GM21825 (cell line): ENCODE measurements at regions not wholly inside any gene's neighbourhood (a gene's known extent, or its start where the extent isn't known, plus 50 kb on each side); places are given as distances from the start of the nearest gene placed in this dataset.
A peak's percentile ranks its signal among the peaks of the same experiment; 100 is the strongest.

Experiments
- ATAC-seq: cut with Tn5 transposase; IDR thresholded peaks from one replicate; pipeline ENCODE4 v1.9.1; 2021; ENCODE audit warnings: mild to moderate bottlenecking, moderate library complexity; ENCODE audit not compliant: unreplicated experiment

DNA sequence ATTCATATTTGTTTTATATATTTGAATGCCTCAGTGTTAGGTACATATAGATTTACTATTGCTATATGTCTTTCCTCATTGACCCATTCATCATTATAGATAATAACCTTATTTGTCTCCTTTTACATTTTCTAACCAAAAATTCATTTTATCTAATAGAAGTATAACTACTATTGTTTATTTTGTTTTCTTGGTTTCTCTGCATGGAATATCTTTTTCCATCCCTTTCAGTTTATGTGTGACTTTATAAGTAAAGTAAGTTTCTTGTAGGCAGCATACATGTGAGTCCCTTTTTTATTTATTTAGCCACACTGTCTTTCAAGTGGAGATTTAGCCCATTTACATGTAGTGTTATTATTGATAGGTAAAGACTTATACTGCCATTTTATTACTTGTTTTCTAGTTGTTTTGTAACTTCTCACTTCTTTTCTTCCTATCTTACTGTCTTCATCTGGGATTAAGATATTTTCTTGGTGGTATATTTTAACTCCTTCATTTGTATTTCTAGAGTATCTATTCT lies 572.0 kb upstream of the MAN1A1 start:
- ATAC-seq = no peak

DNA sequence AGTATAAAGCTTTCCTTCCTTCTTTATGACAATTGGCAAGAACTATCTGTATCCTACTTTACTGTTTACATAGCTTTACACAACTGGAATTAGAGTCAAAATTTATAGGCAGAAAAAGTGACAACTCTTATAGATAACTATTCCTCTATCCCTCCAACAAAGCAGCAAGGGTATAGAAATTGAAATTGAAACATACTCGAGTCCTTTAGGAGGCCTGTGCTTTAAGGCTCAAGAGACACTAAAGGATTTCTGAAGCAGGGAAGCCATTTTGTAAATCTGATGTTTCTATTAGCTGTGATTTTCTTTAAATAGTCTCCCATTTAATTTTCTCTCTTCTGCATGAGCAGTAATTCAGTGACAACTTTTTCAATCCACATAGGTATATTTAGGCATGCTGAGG lies 567.6 kb upstream of the MAN1A1 start:
- no peak for ATAC-seq

DNA sequence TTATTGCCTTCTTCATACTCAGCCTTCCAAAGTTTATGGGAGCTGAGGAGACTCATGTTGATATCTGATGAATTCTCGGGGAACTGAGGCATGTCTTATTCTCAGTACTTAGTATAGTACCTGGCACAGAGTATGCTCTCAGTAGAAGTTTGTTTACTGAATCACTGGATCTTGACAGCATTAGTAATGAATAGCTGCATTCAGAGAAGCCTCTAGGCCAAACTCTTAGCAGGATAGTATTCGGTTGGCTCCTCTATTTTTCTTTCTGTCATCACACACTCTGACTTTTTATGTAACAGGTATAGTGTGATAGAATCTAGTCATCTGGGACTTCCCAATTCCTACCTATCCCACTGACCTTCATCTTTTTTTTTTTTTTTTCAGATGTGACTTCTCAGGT lies 566.4 kb upstream of the MAN1A1 start:
- no peak for ATAC-seq

DNA sequence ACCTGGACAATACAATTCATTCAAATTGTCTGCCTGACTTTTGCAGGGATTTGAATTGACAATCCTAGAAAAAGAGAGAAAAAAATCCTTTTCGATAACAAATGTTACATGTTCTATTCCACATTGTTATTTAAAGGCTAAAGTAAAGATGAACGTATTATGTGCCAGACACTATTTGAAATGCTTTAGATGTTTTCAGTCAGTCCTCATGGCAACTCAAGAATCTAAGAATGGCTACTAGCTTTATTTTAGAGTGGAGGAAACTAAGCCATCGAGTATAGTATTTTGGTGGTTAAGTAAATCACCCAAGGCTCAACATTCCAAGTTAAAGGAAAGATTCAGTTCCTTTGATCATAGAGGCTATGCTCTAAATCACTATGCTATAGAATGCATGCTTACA lies 558.6 kb upstream of the MAN1A1 start:
- no peak for ATAC-seq

DNA sequence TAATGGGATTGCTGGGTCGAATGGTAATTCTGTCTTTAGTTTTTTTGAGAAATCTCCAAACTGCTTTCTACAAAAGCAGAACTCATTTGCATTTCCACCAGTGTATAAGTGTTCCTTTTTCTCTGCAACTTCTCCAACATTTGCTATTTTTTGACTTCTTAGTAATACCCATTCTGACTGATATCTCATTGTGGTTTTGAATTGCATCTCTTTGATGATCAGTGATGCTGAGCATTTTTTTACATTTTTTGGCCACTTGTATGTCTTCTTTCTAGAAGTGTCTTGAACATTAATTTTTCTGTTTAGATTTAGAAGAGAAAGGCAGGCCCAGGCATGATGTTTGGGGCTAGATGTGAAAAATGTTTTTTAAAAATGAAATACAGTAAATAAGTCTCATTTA lies 553.1 kb upstream of the MAN1A1 start:
- no peak for ATAC-seq

DNA sequence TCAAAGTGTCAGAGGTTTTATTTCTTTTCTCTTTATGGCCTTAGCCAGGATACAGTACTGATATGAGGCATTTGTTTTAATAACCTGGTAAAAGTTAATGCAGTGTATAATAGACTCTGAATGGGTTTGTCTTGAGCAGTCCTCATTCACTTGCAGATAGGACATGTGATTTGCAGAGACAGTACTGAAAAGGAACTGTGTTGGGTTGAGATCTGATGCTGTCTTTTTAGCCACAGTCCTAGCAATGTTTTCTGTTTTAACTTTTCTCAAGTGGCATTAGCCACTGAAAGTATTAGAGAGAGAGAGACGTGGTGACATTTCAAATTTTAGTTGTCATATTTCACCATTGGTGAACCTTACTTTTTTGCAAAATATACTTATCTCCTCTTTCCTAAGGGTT lies 547.2 kb upstream of the MAN1A1 start:
- ATAC-seq = no peak

DNA sequence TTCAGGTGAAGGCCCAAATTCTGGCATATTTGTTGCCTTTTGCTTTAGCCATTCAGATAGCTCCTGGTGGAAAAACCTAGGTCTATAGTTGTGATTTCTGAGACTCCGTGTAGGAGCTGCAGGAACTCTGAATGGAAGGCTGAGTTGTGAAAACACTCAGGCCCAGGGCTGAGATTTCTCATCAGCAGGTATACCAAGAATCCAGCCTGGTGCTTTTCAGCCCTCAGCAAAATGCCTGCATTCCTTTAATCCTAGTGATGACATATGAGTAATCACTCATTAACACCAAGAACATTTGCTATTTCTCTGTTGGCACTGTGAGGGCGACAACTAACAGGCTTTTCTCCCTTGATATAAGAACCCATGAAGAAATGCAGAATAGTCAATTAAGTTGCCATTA lies 546.1 kb upstream of the MAN1A1 start:
- no peak for ATAC-seq

DNA sequence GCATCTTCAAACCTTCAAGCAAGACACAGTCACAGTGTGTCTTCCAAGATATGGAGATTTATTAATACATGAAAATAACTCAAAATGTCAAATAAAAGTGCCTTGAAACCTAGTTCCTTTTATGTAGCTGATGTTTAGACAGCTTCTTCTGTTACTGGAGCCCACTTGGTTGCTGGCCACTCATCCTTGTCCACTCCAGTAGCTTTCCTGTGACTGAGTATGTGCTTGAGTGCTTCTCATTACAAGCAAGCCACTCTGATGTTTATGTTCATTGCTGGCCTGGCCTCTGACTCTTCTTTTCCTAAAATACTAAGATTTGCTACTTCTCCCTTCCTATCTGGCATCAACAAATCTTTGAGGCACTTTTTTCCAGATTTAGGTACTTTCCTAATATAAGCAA lies 545.2 kb upstream of the MAN1A1 start:
- ATAC-seq = no peak

DNA sequence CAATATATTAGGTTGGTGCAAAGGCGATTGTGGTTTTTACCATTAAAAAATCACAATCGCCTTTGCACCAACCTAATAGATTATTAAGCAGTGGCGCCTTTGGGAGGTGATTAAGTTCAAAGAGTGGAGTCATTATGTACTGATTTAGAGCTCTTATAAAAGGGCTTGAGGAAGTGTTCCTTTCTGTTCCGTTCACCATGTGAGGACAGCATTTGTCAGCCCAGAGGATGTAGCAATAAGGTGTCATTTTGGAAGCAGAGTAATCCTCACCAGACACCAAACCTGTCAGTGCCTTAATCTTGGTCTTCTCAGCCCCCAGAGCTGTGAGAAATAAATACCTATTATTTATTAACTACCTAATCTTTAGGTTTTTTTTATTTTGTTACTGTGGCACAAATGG lies 542.1 kb upstream of the MAN1A1 start:
- no peak for ATAC-seq

DNA sequence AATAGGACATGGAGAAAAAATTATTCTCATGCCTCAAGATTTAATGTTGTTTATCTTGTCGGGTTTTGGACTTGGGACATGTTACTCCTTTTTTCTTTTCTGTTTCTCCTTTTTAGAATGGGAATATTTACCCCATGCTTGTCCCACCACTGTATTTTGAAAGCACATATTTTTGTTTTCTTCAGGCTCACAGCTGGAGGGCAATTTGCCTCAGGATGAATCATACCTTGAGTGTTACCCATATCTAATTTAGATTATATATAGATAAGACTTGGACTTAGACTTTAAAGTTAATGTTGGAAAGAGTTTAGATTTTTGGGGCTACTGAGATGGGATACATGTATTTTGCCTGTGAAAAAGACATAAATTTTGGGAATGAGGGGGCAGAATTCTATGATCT lies 541.6 kb upstream of the MAN1A1 start:
- ATAC-seq = no peak

DNA sequence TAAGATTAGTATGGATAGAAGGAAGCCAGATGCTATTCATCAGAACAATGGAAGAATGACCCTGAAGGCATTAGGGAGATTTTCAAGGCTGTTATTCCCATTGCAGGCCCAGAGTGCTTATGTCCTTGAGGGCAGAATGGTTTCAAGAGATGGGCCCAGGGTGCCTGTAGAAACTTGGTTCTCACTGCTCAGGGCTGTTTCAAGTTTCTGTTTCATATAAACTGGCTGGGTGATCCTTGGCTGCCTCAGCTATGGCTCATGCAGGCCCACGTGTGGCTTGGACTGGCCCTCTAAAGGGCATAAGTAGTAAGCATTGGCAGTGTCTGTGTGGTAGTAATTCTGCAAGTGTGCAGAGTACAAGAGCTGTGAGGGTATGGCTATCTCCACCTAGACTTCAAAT lies 540.9 kb upstream of the MAN1A1 start:
- ATAC-seq = no peak

DNA sequence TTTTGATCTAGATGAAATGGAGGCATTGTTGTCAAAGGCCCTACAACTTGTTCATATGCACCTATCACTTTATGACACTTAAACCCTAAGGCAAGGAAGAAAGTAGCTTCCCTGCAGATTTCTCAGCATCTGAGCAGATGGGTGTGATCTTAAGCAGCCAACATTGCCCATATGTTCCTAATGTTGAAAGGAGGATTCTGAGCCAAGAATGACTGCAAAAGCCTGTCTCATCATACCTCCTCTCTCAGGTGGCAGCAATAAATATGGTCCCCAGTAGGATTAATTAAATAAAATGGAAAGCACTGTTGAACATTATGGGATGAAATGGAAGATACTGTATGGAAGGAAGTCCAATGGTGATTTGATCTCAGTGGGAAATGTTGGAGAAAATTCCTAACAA lies 538.1 kb upstream of the MAN1A1 start:
- ATAC-seq = no peak

DNA sequence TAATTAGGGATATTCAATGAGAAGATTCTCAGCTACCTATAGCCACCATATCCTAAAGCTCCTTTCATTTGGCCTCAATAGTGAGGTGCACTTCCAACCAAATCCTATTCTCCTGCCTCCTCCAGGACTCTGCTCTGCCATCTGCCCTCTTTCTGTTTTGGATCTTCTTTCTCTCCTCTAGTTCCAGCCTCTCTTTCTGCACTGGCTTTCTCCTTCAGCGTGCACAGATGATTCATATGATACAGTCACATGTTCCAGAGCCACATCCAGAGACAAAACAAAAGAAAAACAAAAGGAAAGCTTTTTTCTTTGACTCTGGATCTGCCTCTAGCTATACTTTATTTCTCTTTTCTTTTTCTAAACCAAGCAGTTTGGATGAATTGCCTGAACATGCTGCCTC lies 531.9 kb upstream of the MAN1A1 start:
- no peak for ATAC-seq

DNA sequence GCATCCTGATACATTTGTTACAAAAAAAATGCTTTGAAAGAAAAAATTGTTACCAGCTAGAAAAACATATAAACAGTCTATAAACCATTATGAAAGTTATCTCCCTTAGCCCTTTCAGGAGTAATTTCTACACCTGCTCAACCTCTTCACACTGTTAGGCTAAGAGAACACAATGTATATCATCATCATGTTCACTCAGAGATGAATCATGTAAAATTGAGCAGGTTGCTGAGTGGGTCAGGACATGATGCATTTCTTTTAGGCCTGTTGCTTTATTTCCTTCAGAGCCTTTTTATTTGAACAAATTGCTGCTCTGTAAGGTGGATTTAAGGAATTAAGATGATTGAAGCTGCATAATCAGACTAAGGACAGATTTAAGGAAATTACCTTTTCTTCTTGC lies 531.3 kb upstream of the MAN1A1 start:
- no peak for ATAC-seq

DNA sequence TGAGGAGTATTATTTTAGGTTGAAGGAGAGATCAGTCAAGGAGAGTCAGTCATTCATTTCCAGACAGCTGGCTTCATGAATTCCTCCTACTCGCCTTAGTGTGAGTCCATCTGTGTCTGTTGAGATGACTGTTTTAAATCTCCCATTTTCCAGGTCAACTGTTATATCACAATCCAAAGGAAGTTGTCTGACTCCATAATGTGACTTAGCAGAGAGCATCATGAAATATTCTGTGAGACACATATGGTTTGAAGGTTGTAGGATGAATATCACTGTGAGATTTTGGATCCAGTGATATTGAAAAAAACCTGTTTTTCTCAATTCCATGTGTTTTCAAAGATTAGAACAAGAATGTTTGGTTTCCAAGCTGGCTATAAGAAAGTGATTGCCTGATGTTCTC lies 530.2 kb upstream of the MAN1A1 start:
- ATAC-seq = no peak

DNA sequence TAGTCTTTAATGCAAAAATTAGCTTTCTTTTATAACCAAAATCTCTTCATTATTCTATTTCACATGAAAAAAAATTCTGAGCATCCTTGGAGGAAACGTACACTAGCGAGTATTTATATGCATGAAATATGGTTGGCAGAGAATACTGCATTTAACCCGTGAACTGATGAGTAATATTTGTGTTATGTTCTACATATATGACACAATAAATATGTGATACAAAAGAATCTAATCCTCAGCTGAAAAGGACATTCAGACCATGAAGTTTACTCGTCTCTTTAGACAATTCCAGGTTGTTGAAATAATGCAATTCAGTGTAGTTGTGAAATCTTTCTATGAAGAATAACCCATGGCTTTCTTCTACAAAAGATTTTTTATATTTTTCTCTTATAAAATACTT lies 524.8 kb upstream of the MAN1A1 start:
- no peak for ATAC-seq

DNA sequence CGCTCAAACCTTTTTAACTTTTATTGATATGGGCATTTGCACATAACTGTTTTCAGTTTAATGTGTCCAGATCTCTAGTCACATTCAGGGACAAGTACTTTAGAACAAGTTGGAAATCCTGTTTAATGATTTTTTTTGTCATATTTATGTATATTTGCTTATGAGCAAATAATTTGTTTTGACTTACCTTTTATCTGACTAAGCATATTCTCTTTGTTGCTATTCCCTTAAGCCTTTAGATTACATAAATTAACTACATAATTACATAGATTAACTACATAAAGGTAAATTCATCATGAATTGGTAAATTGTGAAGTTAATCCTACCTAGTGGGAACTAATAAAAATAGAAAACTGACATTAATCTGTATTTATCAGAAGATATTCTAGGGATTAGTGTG lies 523.5 kb upstream of the MAN1A1 start:
- ATAC-seq = no peak

DNA sequence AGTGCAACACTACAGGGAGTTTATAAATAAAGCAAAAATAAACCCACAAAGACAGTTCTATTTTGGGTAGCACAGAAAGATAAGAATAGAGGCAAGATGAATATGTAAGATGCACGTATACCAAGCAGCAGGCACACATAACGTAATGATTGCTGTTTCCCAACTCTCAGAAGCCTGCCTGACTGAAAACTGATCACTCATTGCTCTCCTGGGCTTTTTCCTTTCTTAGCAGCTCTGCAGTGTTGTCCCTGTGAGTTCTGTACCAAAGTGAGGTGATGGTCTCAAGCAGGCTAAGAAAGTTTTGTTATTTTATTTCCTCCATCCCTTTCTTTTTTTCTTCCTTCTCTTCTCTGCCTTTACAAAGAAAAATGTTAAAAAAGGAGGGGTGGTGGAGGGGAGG lies 522.0 kb upstream of the MAN1A1 start:
- ATAC-seq = no peak

DNA sequence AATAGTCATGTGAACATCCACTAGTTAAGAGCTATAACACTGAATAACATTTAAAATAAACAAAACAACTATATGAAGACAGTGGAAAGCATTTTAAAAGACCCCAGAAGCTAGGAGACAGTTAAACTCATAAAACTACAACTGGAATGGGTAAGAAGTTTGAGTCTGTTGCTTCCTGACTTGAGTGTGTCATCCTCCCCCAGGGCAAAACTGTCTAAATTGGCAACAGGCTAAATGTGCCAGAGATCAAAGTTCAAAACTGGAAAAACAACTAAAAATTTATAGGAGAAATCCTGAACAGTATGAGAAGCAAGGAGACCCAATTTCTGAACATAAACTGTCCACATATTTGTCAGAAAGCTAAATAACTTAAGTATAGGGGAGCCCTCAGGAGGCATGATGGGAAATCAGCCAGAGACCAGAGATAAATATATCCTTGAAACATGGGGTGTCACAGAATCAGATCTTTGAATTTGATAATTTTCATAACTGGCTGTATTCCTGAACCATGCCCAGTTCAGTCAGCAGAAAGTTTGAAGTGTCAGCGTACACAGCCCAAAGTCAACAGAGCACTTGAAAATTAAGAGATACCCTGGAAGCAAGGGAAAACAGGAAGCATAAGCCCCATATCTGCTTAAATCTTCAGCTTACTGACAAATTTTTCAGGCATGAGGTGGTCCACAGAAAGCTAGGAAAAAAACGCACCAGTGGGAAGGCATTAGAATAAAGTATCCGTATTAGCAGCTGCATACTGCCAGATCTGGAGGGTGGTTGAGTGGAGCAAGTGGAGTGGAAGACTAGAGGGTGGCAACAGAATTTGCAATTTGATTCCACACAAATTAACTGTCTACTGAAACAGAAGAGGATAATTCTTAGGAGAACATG lies 516.1 kb upstream of the MAN1A1 start:
- ATAC-seq = no peak

DNA sequence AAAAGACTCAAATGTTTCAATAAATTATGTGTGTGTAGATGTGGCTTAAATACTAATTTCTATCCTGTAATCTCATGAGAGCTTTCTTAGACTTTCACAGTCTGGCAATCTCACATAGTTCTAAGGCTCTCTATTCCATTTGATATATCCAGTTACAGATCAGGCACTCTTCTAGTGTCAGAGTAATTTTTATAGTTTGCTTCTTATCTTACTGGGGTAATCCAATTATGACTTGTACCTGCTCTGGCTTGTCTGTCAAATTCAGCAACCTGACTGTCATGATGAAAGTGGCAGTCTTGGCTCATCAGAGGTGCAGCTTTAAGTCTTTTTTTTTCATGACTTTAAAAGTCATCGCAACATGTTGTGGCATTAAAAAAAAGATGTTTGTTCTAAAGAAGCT lies 513.2 kb upstream of the MAN1A1 start:
- ATAC-seq = no peak

DNA sequence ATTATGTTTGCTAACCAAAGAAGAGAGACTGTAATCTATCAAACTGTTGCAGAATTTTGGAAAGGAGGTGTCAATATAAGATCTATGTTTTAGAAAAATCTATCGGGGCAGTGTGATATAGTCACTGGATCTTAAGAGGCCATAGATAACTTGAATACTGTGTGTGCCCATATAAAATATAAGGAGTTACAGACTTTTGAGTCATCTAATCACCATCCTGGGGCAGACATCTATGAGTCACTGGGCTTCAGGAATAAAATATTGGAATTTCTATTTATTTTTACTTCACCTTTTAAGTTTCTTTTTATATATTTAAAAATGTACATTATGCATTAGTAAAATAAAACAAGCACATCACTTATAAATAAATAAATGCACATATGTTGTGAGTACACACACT lies 509.3 kb upstream of the MAN1A1 start:
- ATAC-seq = no peak

DNA sequence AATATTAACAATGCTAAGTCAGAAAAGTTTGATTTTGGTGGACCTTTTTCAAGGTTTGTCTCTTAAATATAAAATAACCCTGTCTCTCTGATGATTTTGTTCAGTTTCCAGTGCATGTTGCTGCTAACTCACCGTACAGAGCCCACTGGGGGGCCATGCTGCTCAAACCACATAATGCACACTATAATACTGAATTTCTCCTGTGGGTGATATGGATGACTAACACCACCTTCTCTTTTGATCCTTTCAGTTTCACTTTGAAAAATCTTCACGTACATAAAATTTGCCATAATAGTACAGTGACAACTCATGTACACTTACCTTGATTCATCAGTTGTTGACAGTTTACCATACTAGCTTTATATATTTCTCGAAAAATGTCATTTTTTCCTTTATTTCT lies 506.6 kb upstream of the MAN1A1 start:
- ATAC-seq = peak; percentile 71

DNA sequence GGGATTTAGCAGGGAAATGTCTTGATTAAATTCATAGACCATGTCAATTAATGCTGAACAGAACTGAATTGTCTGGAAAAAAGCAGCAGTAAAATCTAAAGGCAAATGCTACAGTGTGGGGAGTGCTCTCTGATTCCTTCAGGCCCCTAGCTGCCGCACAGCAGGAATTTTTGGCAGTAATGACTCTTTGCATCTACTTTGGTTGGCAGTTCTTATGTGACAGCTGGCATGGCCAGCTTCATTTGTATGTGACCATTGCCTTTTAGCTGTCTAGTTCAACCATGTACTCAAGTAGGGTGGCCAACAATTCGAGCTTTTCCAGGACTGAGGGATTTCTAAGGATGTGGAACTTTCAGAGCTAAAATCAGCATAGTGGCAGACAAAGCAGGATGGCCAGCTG lies 499.1 kb upstream of the MAN1A1 start:
- no peak for ATAC-seq
